Activated CD4-positive, alpha-beta memory T cell treated with anti-CD3 and anti-CD28 coated beads, Interleukin-2, amount 10 ng/mL, durations not matched to agents 7 days and 5 days (primary cell): ENCODE measurements at regions not wholly inside any gene's neighbourhood (a gene's known extent, or its start where the extent isn't known, plus 50 kb on each side); places are given as distances from the start of the nearest gene placed in this dataset.

Source experiments
- CTCF ChIA-PET: fragments of 350-600 bp; sonication (Branson Sonifier 250); formaldehyde crosslinking; loops from one replicate; lab custom pipeline; 2021; ENCODE audit warnings: antibody characterized with exemption, inconsistent platforms; lab: Charles Lee
- POLR2A ChIA-PET: fragments of 350-600 bp; sonication (Branson Sonifier 250); formaldehyde crosslinking; loops from one replicate; lab custom pipeline; 2021; ENCODE audit warnings: antibody characterized with exemption; lab: Charles Lee
- DNase-seq: peaks from one replicate; pipeline ENCODE4 v3.0.0-alpha.2; 2020
- H3K27ac Mint-ChIP-seq: one replicate; pipeline ENCODE4 v1.8.0; 2021; ENCODE audit warnings: mild to moderate bottlenecking, mixed read lengths
- H3K27me3 Mint-ChIP-seq: one replicate; pipeline ENCODE4 v1.8.0; 2021; ENCODE audit warnings: mixed read lengths
- H3K36me3 Mint-ChIP-seq: one replicate; pipeline ENCODE4 v1.8.0; 2021; ENCODE audit warnings: low read depth, mixed read lengths
- H3K4me1 Mint-ChIP-seq: one replicate; pipeline ENCODE4 v1.8.0; 2021; ENCODE audit warnings: mixed read lengths
- H3K4me3 Mint-ChIP-seq: one replicate; pipeline ENCODE4 v1.8.0; 2021; ENCODE audit warnings: mild to moderate bottlenecking, mixed read lengths
- H3K9me3 Mint-ChIP-seq: one replicate; pipeline ENCODE4 v1.8.0; 2021; ENCODE audit warnings: mixed read lengths

DNA sequence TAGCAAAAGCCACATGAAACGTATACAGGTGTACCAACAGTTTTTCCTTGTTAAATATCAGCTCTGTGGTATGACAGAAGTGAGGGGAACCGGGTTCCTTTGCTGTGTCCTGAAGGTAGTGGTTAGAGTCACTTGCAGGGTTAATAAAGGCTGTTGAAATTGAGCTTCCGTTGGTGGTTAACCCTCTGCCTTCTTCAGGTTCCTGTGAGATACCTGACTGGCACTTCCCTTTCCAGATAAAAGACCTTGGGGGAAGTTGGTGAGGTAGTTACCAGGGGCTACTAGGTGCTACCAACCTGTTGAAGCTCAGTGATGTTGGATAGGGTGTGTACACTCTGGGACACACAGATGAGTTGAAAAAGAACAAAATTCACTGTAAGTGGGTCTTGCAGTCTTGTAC, 384.1 kb downstream of the GATA3 start:
- peaks cover 6% of the 10 kb centered on the region for H3K9me3 Mint-ChIP-seq
- DNase-seq = peak; percentile 42
- H3K4me1 Mint-ChIP-seq = peaks cover 36% of the 10 kb centered on the region
- CTCF ChIA-PET = interaction anchor here (1.6 kb wide), 1 partner anchor 35 kb away, joined by 6 read pairs; no protein-coding TSS in a partner anchor
- H3K27me3 Mint-ChIP-seq = peaks cover 6% of the 10 kb centered on the region
- POLR2A ChIA-PET = interaction anchor here (0.5 to 1.5 kb wide), 7 partner anchors 18 to 379 kb away, joined by 3 to 11 read pairs (median 3); no protein-coding TSS in a partner anchor
- H3K4me3 Mint-ChIP-seq = no peak overlapping the region
- peaks cover 8% of the 10 kb centered on the region for H3K36me3 Mint-ChIP-seq
- peak overlapping the region; percentile 16 for H3K27ac Mint-ChIP-seq

DNA sequence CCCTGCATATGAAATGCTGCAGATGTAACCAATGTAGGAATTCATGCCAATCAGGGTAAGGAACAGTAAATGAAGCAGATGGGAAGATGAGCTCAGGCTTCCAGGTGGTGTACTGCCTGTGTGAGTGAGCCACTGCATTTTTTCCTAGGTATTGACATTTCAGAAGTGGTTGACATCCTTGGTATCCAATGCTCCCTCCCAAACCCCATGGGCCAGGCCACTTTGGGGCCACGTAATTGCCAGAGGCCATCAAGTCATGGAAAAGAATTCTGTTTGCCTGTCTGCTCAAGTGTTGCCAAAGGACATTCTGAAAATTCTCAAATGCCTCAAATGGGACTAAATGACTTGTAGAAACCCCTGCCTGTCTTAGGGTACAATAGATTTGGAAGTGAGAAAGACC, 384.6 kb downstream of the GATA3 start:
- H3K9me3 Mint-ChIP-seq = peaks cover 6% of the 10 kb centered on the region
- ChIA-PET CTCF (interaction anchor here (1.6 kb wide), 1 partner anchor 35 kb away, joined by 6 read pairs; no protein-coding TSS in a partner anchor), POLR2A (interaction anchor here (0.5 to 1.5 kb wide), 7 partner anchors 19 to 379 kb away, joined by 3 to 11 read pairs (median 3); no protein-coding TSS in a partner anchor)
- H3K27me3 Mint-ChIP-seq = peaks cover 7% of the 10 kb centered on the region
- no peak for DNase-seq
- peaks cover 36% of the 10 kb centered on the region for H3K4me1 Mint-ChIP-seq
- H3K27ac Mint-ChIP-seq = no peak overlapping the region
- no peak overlapping the region for H3K4me3 Mint-ChIP-seq
- peaks cover 8% of the 10 kb centered on the region for H3K36me3 Mint-ChIP-seq

DNA sequence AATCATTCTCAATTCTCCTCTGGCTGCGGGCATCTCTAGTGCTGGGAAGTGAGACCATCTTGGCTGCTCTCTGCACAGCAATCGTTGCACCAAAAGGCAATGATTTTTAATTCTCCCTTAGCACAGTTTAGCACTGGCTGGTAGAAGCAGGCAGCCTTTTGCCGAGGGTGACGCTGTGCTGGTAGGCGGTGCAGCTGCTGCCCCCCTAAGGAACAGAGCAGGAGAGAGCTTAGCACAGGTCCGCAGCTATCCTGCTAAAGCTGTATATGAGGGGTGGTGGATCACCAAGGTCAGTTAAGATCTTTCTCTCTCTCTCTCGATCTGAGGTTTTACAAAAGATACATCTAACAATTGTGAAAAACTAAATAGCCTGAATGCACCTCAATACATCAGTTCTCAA, 390.1 kb downstream of the GATA3 start:
- CTCF ChIA-PET = no interaction called here
- no peak for DNase-seq
- POLR2A ChIA-PET = no interaction called here
- no peak overlapping the region for H3K4me3 Mint-ChIP-seq
- peaks cover 5% of the 10 kb centered on the region for H3K4me1 Mint-ChIP-seq
- peaks cover 10% of the 10 kb centered on the region for H3K27me3 Mint-ChIP-seq
- no peaks in the 10 kb centered on the region for H3K9me3 Mint-ChIP-seq
- H3K36me3 Mint-ChIP-seq = no peaks in the 10 kb centered on the region
- no peak overlapping the region for H3K27ac Mint-ChIP-seq

DNA sequence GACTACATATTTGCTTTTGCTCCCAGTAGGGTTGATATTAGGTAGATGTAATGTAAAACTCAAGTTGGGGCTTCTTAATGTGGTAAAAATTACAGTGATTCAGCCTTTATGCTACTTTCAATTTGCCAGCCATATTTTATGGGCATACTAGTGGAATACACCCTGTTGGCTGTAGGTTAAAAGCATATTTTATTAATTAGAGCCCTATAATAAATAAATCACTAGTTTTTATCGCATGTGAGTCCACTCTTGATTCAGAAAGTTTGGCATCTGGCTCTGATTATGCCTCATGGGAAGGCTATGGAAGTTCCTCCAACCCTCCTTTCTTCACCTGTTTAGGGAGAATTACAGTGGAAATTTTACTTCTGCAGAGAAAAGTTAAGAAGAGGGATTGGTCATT, 390.9 kb downstream of the GATA3 start:
- peaks cover 9% of the 10 kb centered on the region for H3K27me3 Mint-ChIP-seq
- H3K27ac Mint-ChIP-seq = no peak overlapping the region
- no peak overlapping the region for H3K4me3 Mint-ChIP-seq
- DNase-seq = no peak
- no peaks in the 10 kb centered on the region for H3K36me3 Mint-ChIP-seq
- ChIA-PET CTCF (no interaction called here), POLR2A (no interaction called here)
- H3K4me1 Mint-ChIP-seq = peaks cover 3% of the 10 kb centered on the region
- no peaks in the 10 kb centered on the region for H3K9me3 Mint-ChIP-seq

DNA sequence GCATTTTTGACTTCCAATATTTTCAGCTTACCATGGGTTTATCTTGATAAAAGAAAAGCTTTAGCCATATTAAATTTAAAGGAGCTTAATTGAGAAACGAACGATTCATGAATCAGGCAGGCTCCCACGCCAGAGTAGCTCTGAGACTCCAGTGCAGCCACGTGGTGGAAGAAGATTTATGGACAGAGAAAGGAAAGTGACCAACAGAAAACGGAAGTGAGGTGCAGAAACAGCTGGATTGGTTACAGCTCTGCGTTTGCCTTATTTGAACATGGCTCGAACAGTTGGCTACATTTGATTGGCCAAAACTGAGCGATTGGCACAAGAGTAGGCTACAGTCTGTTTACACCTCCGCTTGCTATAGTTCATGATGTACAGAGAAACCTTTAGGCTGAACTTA, 395.4 kb downstream of the GATA3 start:
- Mint-ChIP-seq H3K36me3 (no peaks in the 10 kb centered on the region), H3K4me3 (no peak overlapping the region), H3K4me1 (peaks cover 9% of the 10 kb centered on the region), H3K27me3 (peaks cover 4% of the 10 kb centered on the region), H3K9me3 (no peaks in the 10 kb centered on the region), H3K27ac (no peak overlapping the region)
- ChIA-PET CTCF (interaction anchor here (0.8 to 0.9 kb wide), 2 partner anchors 117 to 258 kb away, joined by 3 to 5 read pairs; no protein-coding TSS in a partner anchor), POLR2A (interaction anchor here (1.1 kb wide), 1 partner anchor 10 kb away, joined by 3 read pairs; no protein-coding TSS in a partner anchor)
- DNase-seq = no peak

DNA sequence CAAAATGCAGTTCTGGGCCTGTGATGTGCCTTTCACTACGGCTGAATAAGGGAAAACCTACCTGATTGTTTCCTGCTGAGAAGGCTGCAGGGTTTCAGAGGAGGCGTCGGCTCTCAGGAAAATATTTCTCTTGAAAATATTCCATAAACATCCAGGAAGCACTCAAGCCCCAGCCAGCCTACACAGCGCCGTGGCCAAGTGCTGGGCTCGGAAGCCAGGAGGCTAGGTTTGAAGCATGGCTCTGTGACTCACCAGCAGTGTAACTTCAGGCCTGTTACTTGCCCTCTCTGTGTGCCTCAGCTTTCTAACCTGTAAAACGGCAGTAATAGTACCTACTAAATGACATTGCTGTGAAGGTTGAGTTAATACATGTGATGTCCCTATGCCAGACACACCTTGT, 399.1 kb downstream of the GATA3 start:
- Mint-ChIP-seq H3K27ac (no peak overlapping the region), H3K9me3 (no peaks in the 10 kb centered on the region), H3K36me3 (no peaks in the 10 kb centered on the region), H3K4me1 (peaks cover 9% of the 10 kb centered on the region), H3K4me3 (no peak overlapping the region), H3K27me3 (peaks cover 4% of the 10 kb centered on the region)
- no peak for DNase-seq
- POLR2A ChIA-PET = no interaction called here
- CTCF ChIA-PET = no interaction called here

DNA sequence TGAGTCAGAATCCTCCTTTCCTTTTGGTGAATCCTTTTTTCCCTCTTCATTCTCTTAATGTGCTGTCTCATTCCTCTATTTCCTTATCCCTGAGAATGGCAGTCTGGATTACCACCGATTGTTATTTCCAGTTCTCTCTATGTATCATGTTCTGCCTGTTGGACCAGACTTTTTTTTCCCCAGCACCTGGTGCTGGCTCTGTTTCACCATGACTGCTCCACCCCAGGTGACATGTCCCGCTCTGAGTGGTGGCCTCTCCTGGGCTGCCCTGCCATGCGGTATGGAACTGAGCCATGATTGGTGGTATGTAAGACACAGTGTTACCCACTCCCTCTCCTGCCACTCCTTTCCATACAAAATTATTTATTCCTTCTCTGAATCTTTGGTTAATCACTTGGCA, 399.9 kb downstream of the GATA3 start:
- ChIA-PET POLR2A (no interaction called here), CTCF (no interaction called here)
- DNase-seq = no peak
- no peak overlapping the region for H3K4me3 Mint-ChIP-seq
- peaks cover 2% of the 10 kb centered on the region for H3K9me3 Mint-ChIP-seq
- H3K27me3 Mint-ChIP-seq = peaks cover 4% of the 10 kb centered on the region
- no peaks in the 10 kb centered on the region for H3K36me3 Mint-ChIP-seq
- peaks cover 9% of the 10 kb centered on the region for H3K4me1 Mint-ChIP-seq
- no peak overlapping the region for H3K27ac Mint-ChIP-seq

DNA sequence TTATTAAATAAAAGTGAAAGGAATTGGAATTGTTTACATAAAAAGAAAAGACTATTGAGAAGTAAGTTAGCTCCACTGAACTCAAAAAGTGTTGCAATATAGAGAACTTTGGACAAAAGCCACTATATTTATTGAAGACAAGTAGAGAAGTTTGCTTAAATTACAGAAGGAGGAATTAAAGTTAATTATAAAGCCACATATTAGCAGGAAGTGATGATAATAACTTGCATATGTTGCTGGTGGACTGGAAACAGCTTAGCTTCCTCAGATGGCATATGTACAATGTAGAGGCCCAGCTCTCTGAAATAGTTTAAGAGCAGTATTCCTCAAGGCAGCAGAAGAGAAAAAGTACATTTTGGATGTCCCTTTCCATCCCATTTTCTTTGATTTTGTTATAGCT, 400.7 kb downstream of the GATA3 start:
- ChIA-PET CTCF (no interaction called here), POLR2A (no interaction called here)
- Mint-ChIP-seq H3K27ac (no peak overlapping the region), H3K4me1 (peaks cover 9% of the 10 kb centered on the region), H3K27me3 (peaks cover 4% of the 10 kb centered on the region), H3K9me3 (peaks cover 2% of the 10 kb centered on the region), H3K4me3 (no peak overlapping the region), H3K36me3 (no peaks in the 10 kb centered on the region)
- no peak for DNase-seq

DNA sequence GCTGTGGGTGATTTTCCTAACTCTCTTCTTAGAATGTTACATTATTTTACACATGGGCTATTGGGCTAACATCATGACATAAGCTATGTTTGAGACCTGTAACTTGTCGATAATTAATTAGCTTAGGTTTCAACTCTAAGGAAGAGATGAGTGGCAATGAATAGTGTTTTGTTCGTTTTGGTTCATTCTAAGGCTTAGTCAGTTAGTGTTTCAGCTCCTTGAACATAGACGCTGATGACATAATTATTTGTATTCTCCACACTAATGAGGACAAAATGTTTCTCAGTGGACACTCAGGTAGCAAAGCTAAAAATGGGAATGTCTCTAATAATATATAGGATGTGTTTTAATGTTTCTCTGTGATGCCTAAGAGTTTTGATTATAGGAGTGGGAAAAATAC, 401.9 kb downstream of the GATA3 start:
- DNase-seq = no peak
- peaks cover 9% of the 10 kb centered on the region for H3K4me1 Mint-ChIP-seq
- H3K27ac Mint-ChIP-seq = no peak overlapping the region
- no peak overlapping the region for H3K4me3 Mint-ChIP-seq
- H3K36me3 Mint-ChIP-seq = no peaks in the 10 kb centered on the region
- H3K27me3 Mint-ChIP-seq = no peaks in the 10 kb centered on the region
- ChIA-PET POLR2A (no interaction called here), CTCF (no interaction called here)
- H3K9me3 Mint-ChIP-seq = peaks cover 2% of the 10 kb centered on the region

DNA sequence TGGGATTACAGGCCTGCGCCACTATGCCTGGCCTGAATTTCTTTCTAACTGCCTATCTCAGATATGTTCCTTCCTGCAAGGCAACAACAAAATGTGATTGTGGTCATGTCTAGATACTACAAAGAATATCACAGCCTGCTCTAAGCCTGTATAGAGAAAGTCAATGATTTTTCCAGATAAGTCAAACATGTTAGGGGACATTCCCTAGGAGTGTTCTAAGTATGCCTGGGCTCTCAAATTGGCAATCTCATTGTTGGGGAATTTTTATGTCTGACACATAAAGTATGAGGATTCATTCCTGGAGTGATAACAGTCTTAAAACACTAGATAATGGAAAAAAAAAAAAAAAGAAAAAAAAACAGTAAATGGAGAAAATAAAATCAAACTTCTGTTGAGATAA, 406.1 kb downstream of the GATA3 start:
- CTCF ChIA-PET = no interaction called here
- no peaks in the 10 kb centered on the region for H3K36me3 Mint-ChIP-seq
- no peak overlapping the region for H3K27ac Mint-ChIP-seq
- POLR2A ChIA-PET = interaction anchor here (1.2 kb wide), 1 partner anchor 11 kb away, joined by 3 read pairs; no protein-coding TSS in a partner anchor
- H3K27me3 Mint-ChIP-seq = peaks cover 2% of the 10 kb centered on the region
- peaks cover 2% of the 10 kb centered on the region for H3K9me3 Mint-ChIP-seq
- DNase-seq = no peak
- no peaks in the 10 kb centered on the region for H3K4me1 Mint-ChIP-seq
- no peak overlapping the region for H3K4me3 Mint-ChIP-seq

DNA sequence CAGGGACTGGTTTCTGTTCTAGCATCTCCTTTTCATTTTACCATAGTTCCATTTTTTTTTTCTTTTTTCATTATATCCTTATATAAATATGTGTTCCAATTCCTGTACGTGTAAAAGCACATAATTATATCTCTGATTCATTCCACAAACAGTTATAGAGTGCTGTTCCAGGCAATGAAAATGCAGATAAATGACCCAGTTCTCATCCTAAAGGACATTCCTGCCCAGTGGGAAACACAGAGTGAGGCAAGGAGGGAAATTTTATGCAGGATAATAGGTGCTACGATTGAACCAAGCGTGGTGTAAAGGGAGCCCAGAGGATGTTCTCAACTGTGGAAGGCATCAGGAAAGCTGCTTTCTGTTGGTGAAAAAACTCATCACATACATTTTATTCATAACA, 408.1 kb downstream of the GATA3 start:
- Mint-ChIP-seq H3K4me1 (no peaks in the 10 kb centered on the region), H3K27ac (no peak overlapping the region), H3K4me3 (no peak overlapping the region), H3K9me3 (peaks cover 2% of the 10 kb centered on the region), H3K27me3 (peaks cover 2% of the 10 kb centered on the region), H3K36me3 (no peaks in the 10 kb centered on the region)
- ChIA-PET POLR2A (no interaction called here), CTCF (no interaction called here)
- no peak for DNase-seq

DNA sequence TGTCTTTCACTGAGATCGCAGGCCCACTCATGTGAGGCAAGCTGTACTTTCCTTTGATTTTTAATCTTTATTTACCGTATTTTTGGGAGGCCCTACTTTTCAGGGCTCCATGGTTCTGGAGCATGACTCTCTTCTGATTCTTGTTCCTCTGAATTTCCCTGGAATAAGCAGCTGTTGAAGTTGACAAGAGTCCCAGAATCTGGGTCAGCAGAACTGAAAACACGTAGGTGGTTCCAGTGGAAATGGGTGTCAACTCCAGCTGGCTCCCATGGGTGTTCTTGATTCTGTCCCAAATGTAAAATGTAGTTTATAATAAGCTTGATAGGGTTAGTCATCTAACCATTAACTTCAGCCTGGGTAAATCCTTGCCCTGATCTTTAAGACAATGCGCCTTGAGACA, 409.4 kb downstream of the GATA3 start:
- POLR2A ChIA-PET = no interaction called here
- Mint-ChIP-seq H3K36me3 (no peaks in the 10 kb centered on the region), H3K9me3 (no peaks in the 10 kb centered on the region), H3K4me3 (no peak overlapping the region), H3K4me1 (no peaks in the 10 kb centered on the region), H3K27ac (no peak overlapping the region), H3K27me3 (peaks cover 2% of the 10 kb centered on the region)
- DNase-seq = no peak
- CTCF ChIA-PET = no interaction called here

DNA sequence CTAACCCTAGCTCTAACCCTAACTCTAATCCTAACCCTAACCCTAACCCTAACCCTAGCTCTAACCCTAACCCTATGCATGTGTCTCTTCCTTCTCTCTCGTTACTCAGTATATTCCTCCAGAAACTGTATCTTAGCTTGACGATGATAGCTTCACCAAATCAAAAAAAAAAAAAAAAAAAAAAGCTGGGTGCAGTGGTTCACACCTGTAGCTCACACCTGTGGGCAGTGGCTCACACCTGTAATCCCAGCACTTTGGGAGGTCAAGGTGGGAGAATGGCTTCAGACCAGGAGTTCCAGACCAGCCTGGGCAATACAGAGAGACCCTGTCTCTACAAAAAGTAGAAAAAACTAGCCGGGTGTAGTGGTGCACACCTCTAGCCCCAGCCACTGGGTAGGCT, 414.0 kb downstream of the GATA3 start:
- H3K36me3 Mint-ChIP-seq = no peaks in the 10 kb centered on the region
- H3K4me3 Mint-ChIP-seq = no peak overlapping the region
- POLR2A ChIA-PET = no interaction called here

DNA sequence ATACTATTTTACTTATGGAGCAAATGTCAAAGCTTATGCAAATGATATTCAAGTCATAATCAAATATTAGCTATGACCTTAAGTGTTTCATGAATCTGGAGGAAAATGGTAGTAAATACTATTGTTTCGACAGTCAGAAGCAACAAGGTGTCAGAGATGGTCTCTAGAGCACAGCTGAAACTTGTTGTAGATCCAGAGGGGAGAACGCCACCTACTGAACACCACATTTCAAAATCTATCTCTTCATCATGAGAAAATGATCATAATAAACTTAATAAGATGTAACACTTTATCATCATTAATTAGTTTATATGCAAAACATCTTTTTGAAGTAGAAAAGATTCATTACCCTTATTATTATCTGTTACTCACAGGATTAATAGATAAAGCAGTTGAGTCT, 418.7 kb downstream of the GATA3 start:
- Mint-ChIP-seq H3K9me3 (peaks cover 6% of the 10 kb centered on the region), H3K4me3 (no peak overlapping the region), H3K27me3 (peaks cover 17% of the 10 kb centered on the region), H3K4me1 (peaks cover 5% of the 10 kb centered on the region), H3K36me3 (peaks cover 3% of the 10 kb centered on the region), H3K27ac (no peak overlapping the region)
- peak; percentile 22 for DNase-seq
- POLR2A ChIA-PET = no interaction called here
- CTCF ChIA-PET = interaction anchor here (0.8 to 1.1 kb wide), 8 partner anchors 70 to 413 kb away, joined by 3 to 4 read pairs (median 3); no protein-coding TSS in a partner anchor

More for the DNA sequence above, 414.0 kb downstream of the GATA3 start:
- peaks cover 5% of the 10 kb centered on the region for H3K4me1 Mint-ChIP-seq
- H3K9me3 Mint-ChIP-seq = no peaks in the 10 kb centered on the region
- no peak for DNase-seq
- peaks cover 2% of the 10 kb centered on the region for H3K27me3 Mint-ChIP-seq
- CTCF ChIA-PET = interaction anchor here (1.7 kb wide), 1 partner anchor 52 kb away, joined by 4 read pairs; no protein-coding TSS in a partner anchor
- no peak overlapping the region for H3K27ac Mint-ChIP-seq
